GM18951 (cell line): ENCODE measurements at regions not wholly inside any gene's neighbourhood (a gene's known extent, or its start where the extent isn't known, plus 50 kb on each side); places are given as distances from the start of the nearest gene placed in this dataset.
"Not testable (repeated sequence)": the region's sequence is repeated elsewhere in the genome, so short reads cannot be mapped to it uniquely, and the experiment has no call there.

Source experiments
- POLR2A ChIP-seq: IDR thresholded peaks from 4 replicates; pipeline ENCODE4 v1.6.1; 2011; ENCODE audit warnings: mild to moderate bottlenecking; ENCODE audit not compliant: insufficient read length, insufficient read depth; ENCODE audit errors: extremely low read depth
- in situ Hi-C: fragments of 300-500 bp; cut with MboI; formaldehyde crosslinking; loops from one replicate; pipeline ENCODE4 v1.12.0; 2022; ENCODE audit warnings: low sequenced_read_pairs, mixed read lengths, inconsistent platforms; ENCODE audit not compliant: unreplicated experiment

DNA sequence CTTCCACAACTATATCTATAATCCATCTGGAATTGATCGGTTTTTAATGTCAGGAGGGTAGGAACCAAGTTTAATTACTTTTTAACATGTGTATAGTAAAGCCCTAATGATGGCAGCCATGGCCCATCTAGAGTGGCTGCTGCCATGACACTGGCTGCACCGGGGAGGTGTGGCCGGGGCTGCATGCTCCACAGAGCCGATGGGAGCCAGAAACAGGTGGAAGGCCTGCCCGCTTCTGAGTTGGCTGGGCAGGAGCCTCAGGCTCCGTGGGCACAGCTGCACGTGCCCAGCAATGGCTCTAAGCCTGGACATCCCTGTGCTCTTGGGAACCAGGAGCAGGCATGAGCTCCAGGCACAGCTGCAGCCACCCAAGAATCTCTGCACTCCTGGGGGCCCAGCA lies 73.0 kb downstream of the GBP6 start:
- TF ChIP-seq POLR2A: no peak
- in situ Hi-C loops: no loop called here

DNA sequence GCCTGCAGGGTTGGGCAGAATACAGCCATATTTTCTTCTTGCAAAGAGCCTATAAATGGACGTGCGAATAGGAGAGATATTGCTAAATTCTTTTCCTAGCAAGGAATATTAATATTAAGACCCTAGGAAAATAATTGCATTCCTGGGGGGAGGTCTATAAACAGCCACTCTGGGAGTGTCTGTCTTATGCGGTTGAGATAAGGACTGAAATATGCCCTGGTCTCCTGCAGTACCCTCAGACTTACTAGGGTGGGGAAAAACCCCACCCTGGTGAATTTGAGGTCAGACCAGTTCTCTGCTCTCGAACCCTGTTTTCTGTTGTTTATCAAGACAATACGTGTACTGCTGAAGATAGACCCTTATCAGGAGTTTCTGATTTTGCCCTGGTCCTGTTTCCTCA lies 74.4 kb downstream of the GBP6 start:
- in situ Hi-C loops: not testable (repeated sequence)

- in situ Hi-C loops: loop anchor here (10.0 kb wide), 1 partner anchor 436 kb away; no protein-coding TSS in a partner anchor
- no peak for TF ChIP-seq POLR2A
Observed at GRCh38 chr1:89440911-89441310, 77.1 kb downstream of the GBP6 start.

GRCh38 chr1:89444791-89445190 lies 79.8 kb upstream of the LRRC8B start:
- TF ChIP-seq POLR2A: no peak
- in situ Hi-C loops: loop anchor here (10.0 kb wide), 1 partner anchor 440 kb away; no protein-coding TSS in a partner anchor

DNA sequence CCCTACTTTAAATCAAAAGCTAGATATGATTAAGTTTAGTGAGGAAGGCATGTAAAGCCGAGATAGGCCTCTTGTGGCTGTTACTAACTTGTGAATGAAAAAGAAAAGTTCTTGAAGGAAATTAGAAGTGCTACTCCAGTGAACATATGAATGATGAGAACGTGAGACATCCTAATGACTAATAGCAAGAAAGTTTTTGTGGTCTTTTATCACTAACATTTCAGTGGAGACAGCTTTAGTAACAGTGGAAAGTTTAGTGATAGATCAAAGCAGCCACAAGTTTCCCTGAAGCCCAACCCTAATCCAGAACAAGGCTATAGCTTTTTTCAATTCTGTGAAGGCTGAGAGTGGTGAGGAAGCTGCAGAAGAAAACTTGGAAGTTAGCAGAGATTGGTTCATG lies 73.6 kb upstream of the LRRC8B start:
- in situ Hi-C loops: no loop called here
- no peak for TF ChIP-seq POLR2A

DNA sequence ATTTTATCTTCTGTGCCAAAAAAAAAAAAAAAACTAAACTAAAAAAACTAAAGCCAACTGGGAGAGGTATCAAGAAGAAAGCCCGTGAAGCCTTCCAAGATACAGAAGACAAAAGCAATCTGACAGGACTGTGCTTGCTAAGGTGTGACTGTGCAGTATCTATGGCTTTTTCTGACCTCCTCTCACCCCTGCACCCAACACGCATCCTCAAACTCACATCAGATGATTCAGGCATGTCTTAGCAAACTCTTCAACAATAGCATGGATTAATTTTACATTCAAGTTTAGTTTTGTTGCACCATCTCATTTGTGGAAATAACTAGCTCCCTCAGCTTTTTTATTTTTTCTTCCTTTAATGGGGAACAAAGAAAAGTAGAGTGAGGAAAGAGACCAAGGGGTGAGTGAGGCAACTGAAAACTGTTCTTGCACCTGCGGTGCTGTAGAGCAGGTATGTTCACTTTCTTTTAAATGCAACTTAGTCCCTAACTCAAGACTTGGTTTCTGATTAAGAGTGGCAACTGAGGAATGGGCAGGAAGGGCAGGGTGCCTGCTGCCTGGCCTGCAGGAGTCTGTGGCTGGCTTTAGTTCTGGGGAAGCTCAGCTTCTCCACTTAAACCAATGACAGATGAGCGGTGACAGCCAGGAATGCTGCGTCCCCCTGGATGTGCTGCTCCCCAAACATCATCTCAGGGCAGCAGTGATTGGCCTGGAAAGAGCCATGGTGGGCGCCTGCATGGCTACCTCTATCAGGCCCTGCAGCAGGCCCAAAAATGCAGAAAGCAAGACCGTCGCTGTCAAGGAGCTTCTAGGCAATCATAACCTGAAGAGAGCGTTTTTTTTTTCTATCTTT lies 71.3 kb upstream of the LRRC8B start:
- in situ Hi-C loops: no loop called here

GRCh38 chr1:89454845-89455521 lies 69.6 kb upstream of the LRRC8B start:
- in situ Hi-C loops: no loop called here
- TF ChIP-seq POLR2A: no peak

More for the DNA sequence above, 71.3 kb upstream of the LRRC8B start:
- no peak for TF ChIP-seq POLR2A

DNA sequence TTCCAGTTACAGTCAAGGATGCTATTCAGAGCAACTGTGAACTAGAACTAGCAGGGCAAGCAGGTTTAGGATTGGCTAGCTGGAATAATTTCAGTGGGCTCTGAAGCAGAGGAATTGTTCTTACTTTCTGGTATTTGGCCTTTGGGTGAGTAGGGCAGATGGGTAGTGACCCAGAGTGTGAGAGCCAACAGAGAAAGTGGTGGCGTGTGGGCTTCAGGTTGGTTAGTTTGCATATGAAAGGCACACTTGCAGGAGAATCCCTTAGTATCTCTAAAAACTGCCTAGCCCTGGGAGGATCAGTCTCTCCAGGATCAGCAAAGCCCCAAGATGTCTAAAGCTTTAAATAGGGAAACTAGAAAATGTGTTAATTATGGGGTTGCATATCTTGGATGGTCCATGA lies 67.6 kb upstream of the LRRC8B start:
- TF ChIP-seq POLR2A: no peak
- in situ Hi-C loops: no loop called here

DNA sequence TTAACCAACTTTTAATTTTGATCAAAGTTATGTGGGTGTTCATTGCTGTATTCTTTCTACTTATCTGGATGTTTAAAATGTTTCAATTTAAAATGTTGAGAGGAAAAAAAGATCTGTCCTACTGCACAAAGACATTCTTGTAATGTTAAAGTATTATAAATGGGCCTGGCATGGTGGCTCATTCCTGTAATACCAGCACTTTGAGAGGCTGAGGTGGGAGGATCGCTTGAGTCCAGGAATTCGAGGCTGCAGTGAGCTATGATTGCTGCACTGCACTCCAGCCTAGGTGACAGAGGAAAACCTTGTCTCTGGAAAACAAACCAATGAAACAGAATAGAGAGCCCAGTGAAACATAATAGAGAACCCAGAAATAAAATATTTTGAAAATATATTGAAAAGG lies 65.5 kb upstream of the LRRC8B start:
- in situ Hi-C loops: no loop called here
- no peak for TF ChIP-seq POLR2A

GRCh38 chr1:89460325-89460724 lies 64.3 kb upstream of the LRRC8B start:
- TF ChIP-seq POLR2A: no peak
- in situ Hi-C loops: no loop called here

GRCh38 chr1:89462250-89462649 lies 62.4 kb upstream of the LRRC8B start:
- in situ Hi-C loops: no loop called here
- TF ChIP-seq POLR2A: no peak

- no peak for TF ChIP-seq POLR2A
- in situ Hi-C loops: no loop called here
Observed at GRCh38 chr1:89464008-89464407, 60.6 kb upstream of the LRRC8B start.

GRCh38 chr1:89465201-89465600 lies 59.4 kb upstream of the LRRC8B start:
- in situ Hi-C loops: no loop called here
- no peak for TF ChIP-seq POLR2A

GRCh38 chr1:89466307-89466930 lies 58.2 kb upstream of the LRRC8B start:
- no peak for TF ChIP-seq POLR2A
- in situ Hi-C loops: no loop called here

- in situ Hi-C loops: no loop called here
- TF ChIP-seq POLR2A: no peak
Observed at GRCh38 chr1:89472253-89472652, 52.4 kb upstream of the LRRC8B start.
